CD8-positive, alpha-beta memory T cell (primary cell): ENCODE measurements at regions not wholly inside any gene's neighbourhood (a gene's known extent, or its start where the extent isn't known, plus 50 kb on each side); places are given as distances from the start of the nearest gene placed in this dataset.

Experiments
- CTCF ChIA-PET: fragments of 350-600 bp; sonication (Branson Sonifier 250); formaldehyde crosslinking; loops from one replicate; lab custom pipeline; 2021; ENCODE audit warnings: antibody characterized with exemption; lab: Charles Lee
- POLR2A ChIA-PET: fragments of 350-600 bp; sonication (Branson Sonifier 250); formaldehyde crosslinking; loops from one replicate; lab custom pipeline; 2021; ENCODE audit warnings: antibody characterized with exemption; lab: Charles Lee
- DNase-seq, 5 donors: peaks; one replicate each; pipeline versions ENCODE4 v3.0.0 to v3.0.0-alpha.2; 2020 to 2022; ENCODE audit warnings: mixed read lengths in 1 of 5
- H3K27ac ChIP-seq: one replicate; pipeline ENCODE4 v1.7.0; 2013; ENCODE audit warnings: low read depth, mild to moderate bottlenecking, low read length, moderate library complexity
- H3K27me3 ChIP-seq: 2 replicates; pipeline ENCODE4 v1.7.0; 2013; ENCODE audit warnings: low read length, mild to moderate bottlenecking; ENCODE audit not compliant: insufficient read depth, poor library complexity, severe bottlenecking
- H3K36me3 ChIP-seq: 2 replicates; pipeline ENCODE4 v1.7.0; 2013; ENCODE audit warnings: mild to moderate bottlenecking, low read length, moderate library complexity; ENCODE audit not compliant: insufficient read depth
- H3K4me1 ChIP-seq: 2 replicates; pipeline ENCODE4 v1.7.0; 2013; ENCODE audit warnings: mild to moderate bottlenecking, low read length, moderate library complexity; ENCODE audit not compliant: insufficient read depth
- H3K4me3 ChIP-seq: 2 replicates; pipeline ENCODE4 v1.7.0; 2013; ENCODE audit warnings: mild to moderate bottlenecking, low read length
- H3K9me3 ChIP-seq: 2 replicates; pipeline ENCODE4 v1.7.0; 2013; ENCODE audit warnings: mild to moderate bottlenecking, low read length
- H3K27ac Mint-ChIP-seq, 8 donors: one replicate each; pipeline ENCODE4 v1.8.0; 2020 to 2021; ENCODE audit warnings: mixed read lengths in 8 of 8, mild to moderate bottlenecking in 6 of 8, inconsistent platforms in 3 of 8, moderate library complexity in 3 of 8
- H3K27me3 Mint-ChIP-seq, 2 donors: one replicate each; pipeline ENCODE4 v1.8.0; 2020 to 2021; ENCODE audit warnings: mixed read lengths in 2 of 2, mild to moderate bottlenecking in 1 of 2, moderate library complexity in 1 of 2
- H3K36me3 Mint-ChIP-seq, 3 donors: one replicate each; pipeline ENCODE4 v1.8.0; 2020 to 2021; ENCODE audit warnings: mixed read lengths in 3 of 3, inconsistent platforms in 1 of 3, mild to moderate bottlenecking in 1 of 3
- H3K4me1 Mint-ChIP-seq, 3 donors: one replicate each; pipeline ENCODE4 v1.8.0; 2020 to 2021; ENCODE audit warnings: mixed read lengths in 3 of 3, inconsistent platforms in 1 of 3, mild to moderate bottlenecking in 1 of 3
- H3K4me3 Mint-ChIP-seq, 7 donors: one replicate each; pipeline ENCODE4 v1.8.0; 2020 to 2021; ENCODE audit warnings: mixed read lengths in 7 of 7, mild to moderate bottlenecking in 6 of 7, moderate library complexity in 4 of 7, inconsistent platforms in 2 of 7
- H3K9me3 Mint-ChIP-seq, 5 donors: one replicate each; pipeline ENCODE4 v1.8.0; 2020 to 2022; ENCODE audit warnings: mixed read lengths in 5 of 5, mild to moderate bottlenecking in 3 of 5, moderate library complexity in 2 of 5, inconsistent platforms in 1 of 5

DNA sequence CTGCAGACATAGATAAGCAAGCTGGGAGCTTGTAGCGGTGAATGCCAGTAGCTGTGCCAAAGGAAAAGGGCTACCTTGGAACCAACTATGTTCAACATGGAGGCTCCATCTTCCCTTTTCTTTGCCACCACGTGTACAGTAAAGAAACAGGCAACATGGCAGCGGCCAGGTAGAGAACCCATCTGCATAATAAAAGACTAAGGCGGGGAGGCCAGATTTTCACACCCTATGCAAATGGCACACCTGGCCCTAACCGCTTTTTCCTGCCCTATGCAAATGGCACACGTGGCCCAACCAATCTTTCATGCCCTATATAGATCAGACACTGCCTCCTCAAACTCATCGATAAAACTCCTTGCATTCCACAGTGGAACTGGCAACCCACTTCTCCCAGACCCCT, 477.5 kb upstream of the EDIL3 start:
- POLR2A ChIA-PET = no interaction called here
- H3K27ac ChIP-seq = no peak overlapping the region
- no peak overlapping the region for H3K4me3 ChIP-seq
- no peak overlapping the region for H3K27ac Mint-ChIP-seq
- no peak overlapping the region for H3K4me3 Mint-ChIP-seq
- no peaks in the 10 kb centered on the region for H3K4me1 ChIP-seq
- H3K36me3 ChIP-seq = no peaks in the 10 kb centered on the region
- no peaks in the 10 kb centered on the region for H3K4me1 Mint-ChIP-seq
- CTCF ChIA-PET = no interaction called here
- no peaks in the 10 kb centered on the region for H3K27me3 Mint-ChIP-seq
- DNase-seq = no peak
- no peaks in the 10 kb centered on the region for H3K9me3 ChIP-seq
- H3K36me3 Mint-ChIP-seq = no peaks in the 10 kb centered on the region
- no peaks in the 10 kb centered on the region for H3K27me3 ChIP-seq
- H3K9me3 Mint-ChIP-seq = peaks cover 4 to 37% (median 13%) of the 10 kb centered on the region in 5 donors

GRCh38 chr5:84861306-84861705, 476.6 kb upstream of the EDIL3 start:
- DNase-seq = no peak
- no peaks in the 10 kb centered on the region for H3K36me3 ChIP-seq
- no peaks in the 10 kb centered on the region for H3K36me3 Mint-ChIP-seq
- H3K4me3 Mint-ChIP-seq = no peak overlapping the region
- no peaks in the 10 kb centered on the region for H3K4me1 Mint-ChIP-seq
- H3K27me3 Mint-ChIP-seq = no peaks in the 10 kb centered on the region
- H3K9me3 ChIP-seq = no peaks in the 10 kb centered on the region
- POLR2A ChIA-PET = no interaction called here
- CTCF ChIA-PET = no interaction called here
- no peak overlapping the region for H3K27ac ChIP-seq
- peaks cover 4 to 43% (median 13%) of the 10 kb centered on the region in 5 donors for H3K9me3 Mint-ChIP-seq
- H3K4me3 ChIP-seq = no peak overlapping the region
- H3K27me3 ChIP-seq = no peaks in the 10 kb centered on the region
- H3K27ac Mint-ChIP-seq = no peak overlapping the region
- no peaks in the 10 kb centered on the region for H3K4me1 ChIP-seq

DNA sequence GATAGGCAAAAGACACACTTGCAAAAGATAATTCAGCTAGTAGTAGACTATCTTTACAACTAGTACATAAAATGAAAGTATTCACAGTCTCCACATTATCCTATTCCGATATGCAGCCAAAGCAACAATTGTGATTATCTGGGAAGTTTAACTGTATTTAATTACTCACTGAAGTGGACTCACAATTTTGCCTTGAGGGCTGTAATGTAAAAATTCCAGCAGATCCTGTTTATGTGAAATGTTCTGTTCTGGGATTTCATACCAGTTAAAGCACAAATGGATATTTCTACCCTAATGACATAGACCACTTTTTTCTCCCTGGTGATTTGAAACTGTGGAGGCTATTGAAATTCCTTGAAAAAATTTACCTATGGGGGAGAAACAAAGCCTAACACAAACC, 474.4 kb upstream of the EDIL3 start:
- Histone ChIP-seq H3K4me3 (no peak overlapping the region), H3K4me1 (no peaks in the 10 kb centered on the region), H3K9me3 (no peaks in the 10 kb centered on the region), H3K27ac (no peak overlapping the region), H3K27me3 (no peaks in the 10 kb centered on the region), H3K36me3 (no peaks in the 10 kb centered on the region)
- no peaks in the 10 kb centered on the region for H3K36me3 Mint-ChIP-seq
- ChIA-PET POLR2A (no interaction called here), CTCF (no interaction called here)
- H3K4me1 Mint-ChIP-seq = no peaks in the 10 kb centered on the region
- H3K9me3 Mint-ChIP-seq = peaks cover 2 to 47% (median 13%) of the 10 kb centered on the region in 5 donors
- no peak overlapping the region for H3K27ac Mint-ChIP-seq
- H3K4me3 Mint-ChIP-seq = no peak overlapping the region
- H3K27me3 Mint-ChIP-seq = no peaks in the 10 kb centered on the region
- DNase-seq = no peak

GRCh38 chr5:84831701-84832100, 447.0 kb upstream of the EDIL3 start:
- Histone ChIP-seq H3K9me3 (no peaks in the 10 kb centered on the region), H3K4me3 (no peak overlapping the region), H3K27me3 (no peaks in the 10 kb centered on the region), H3K27ac (no peak overlapping the region), H3K36me3 (no peaks in the 10 kb centered on the region), H3K4me1 (no peaks in the 10 kb centered on the region)
- H3K27me3 Mint-ChIP-seq = no peaks in the 10 kb centered on the region
- ChIA-PET POLR2A (no interaction called here), CTCF (no interaction called here)
- peaks cover 2 to 14% (median 9%) of the 10 kb centered on the region in 5 donors for H3K9me3 Mint-ChIP-seq
- no peak overlapping the region for H3K27ac Mint-ChIP-seq
- H3K36me3 Mint-ChIP-seq = no peaks in the 10 kb centered on the region
- no peaks in the 10 kb centered on the region for H3K4me1 Mint-ChIP-seq
- H3K4me3 Mint-ChIP-seq = no peak overlapping the region
- DNase-seq = no peak

GRCh38 chr5:84830265-84830664, 445.6 kb upstream of the EDIL3 start:
- H3K27ac ChIP-seq = no peak overlapping the region
- Mint-ChIP-seq H3K27ac (no peak overlapping the region), H3K27me3 (no peaks in the 10 kb centered on the region), H3K4me1 (no peaks in the 10 kb centered on the region), H3K9me3 (peaks cover 2 to 14% (median 9%) of the 10 kb centered on the region in 5 donors), H3K36me3 (no peaks in the 10 kb centered on the region), H3K4me3 (no peak overlapping the region)
- H3K9me3 ChIP-seq = no peaks in the 10 kb centered on the region
- POLR2A ChIA-PET = no interaction called here
- CTCF ChIA-PET = no interaction called here
- no peaks in the 10 kb centered on the region for H3K27me3 ChIP-seq
- no peaks in the 10 kb centered on the region for H3K36me3 ChIP-seq
- DNase-seq = no peak
- no peak overlapping the region for H3K4me3 ChIP-seq
- no peaks in the 10 kb centered on the region for H3K4me1 ChIP-seq

DNA sequence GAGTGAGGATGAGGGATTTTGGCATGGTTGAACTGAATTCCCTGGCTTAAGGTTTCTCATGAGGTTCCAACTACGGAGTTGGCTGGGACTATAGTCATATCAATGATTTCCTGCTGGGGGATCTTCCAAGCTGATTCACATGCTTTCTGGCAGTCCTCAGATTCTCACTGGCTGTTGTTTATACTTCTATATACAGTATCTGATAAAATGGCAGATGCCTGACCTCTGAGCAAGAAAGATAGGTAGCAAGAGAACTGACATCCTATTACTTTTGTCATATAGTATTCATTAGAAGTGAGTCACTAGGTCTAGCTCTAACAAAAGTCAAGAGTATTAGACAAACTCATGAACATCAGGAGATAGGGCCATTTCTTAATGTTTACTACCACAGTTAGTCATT, 440.9 kb upstream of the EDIL3 start:
- Mint-ChIP-seq H3K27ac (no peak overlapping the region), H3K4me1 (no peaks in the 10 kb centered on the region), H3K4me3 (no peak overlapping the region), H3K9me3 (peaks cover 0 to 12% (median 4%) of the 10 kb centered on the region in 5 donors), H3K27me3 (no peaks in the 10 kb centered on the region), H3K36me3 (no peaks in the 10 kb centered on the region)
- Histone ChIP-seq H3K4me3 (no peak overlapping the region), H3K27ac (no peak overlapping the region), H3K9me3 (no peaks in the 10 kb centered on the region), H3K27me3 (no peaks in the 10 kb centered on the region), H3K36me3 (no peaks in the 10 kb centered on the region), H3K4me1 (no peaks in the 10 kb centered on the region)
- ChIA-PET CTCF (no interaction called here), POLR2A (no interaction called here)
- DNase-seq = no peak

DNA sequence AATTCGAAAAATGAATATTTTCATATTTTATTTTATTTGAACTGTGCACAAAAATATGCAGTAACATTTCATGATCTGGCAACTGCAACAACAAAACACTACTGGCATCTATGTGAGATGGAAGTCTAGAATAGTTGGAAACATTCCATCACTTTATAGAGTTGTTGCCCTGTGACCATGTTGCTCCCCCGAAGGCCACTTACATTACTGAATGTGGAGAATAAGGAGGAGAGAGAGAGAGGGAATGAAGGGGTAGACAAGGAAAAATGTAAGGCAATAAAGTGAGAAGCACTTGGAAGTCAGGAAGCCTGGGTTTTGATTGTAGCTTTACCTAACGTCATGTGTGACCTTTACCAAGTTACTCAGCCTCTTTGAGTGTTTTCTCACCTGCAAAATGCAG, 437.2 kb upstream of the EDIL3 start:
- Mint-ChIP-seq H3K27ac (no peak overlapping the region), H3K27me3 (no peaks in the 10 kb centered on the region), H3K36me3 (no peaks in the 10 kb centered on the region), H3K9me3 (peaks cover 0 to 4% (median 2%) of the 10 kb centered on the region in 5 donors), H3K4me3 (no peak overlapping the region), H3K4me1 (no peaks in the 10 kb centered on the region)
- no peak overlapping the region for H3K4me3 ChIP-seq
- no peaks in the 10 kb centered on the region for H3K9me3 ChIP-seq
- H3K27ac ChIP-seq = no peak overlapping the region
- no peak for DNase-seq
- no peaks in the 10 kb centered on the region for H3K36me3 ChIP-seq
- H3K27me3 ChIP-seq = no peaks in the 10 kb centered on the region
- H3K4me1 ChIP-seq = no peaks in the 10 kb centered on the region
- ChIA-PET CTCF (no interaction called here), POLR2A (no interaction called here)

- H3K9me3 ChIP-seq = no peaks in the 10 kb centered on the region
- no peak overlapping the region for H3K27ac ChIP-seq
- Mint-ChIP-seq H3K9me3 (peaks cover 0 to 6% (median 2%) of the 10 kb centered on the region in 5 donors), H3K36me3 (no peaks in the 10 kb centered on the region), H3K4me3 (no peak overlapping the region), H3K27ac (no peak overlapping the region), H3K27me3 (no peaks in the 10 kb centered on the region), H3K4me1 (no peaks in the 10 kb centered on the region)
- POLR2A ChIA-PET = no interaction called here
- no peaks in the 10 kb centered on the region for H3K27me3 ChIP-seq
- H3K4me1 ChIP-seq = no peaks in the 10 kb centered on the region
- CTCF ChIA-PET = no interaction called here
- no peaks in the 10 kb centered on the region for H3K36me3 ChIP-seq
- no peak for DNase-seq
- no peak overlapping the region for H3K4me3 ChIP-seq
These were observed 433.3 kb upstream of the EDIL3 start for GRCh38 chr5:84817953-84818352.
